OCI-LY1 (cell line): ENCODE measurements at regions not wholly inside any gene's neighbourhood (a gene's known extent, or its start where the extent isn't known, plus 50 kb on each side); places are given as distances from the start of the nearest gene placed in this dataset.

Source experiments
- EZH2 ChIP-seq: fragments of 200-600 bp; sonication (generic), shearing (Covaris generic); IDR thresholded peaks from 2 replicates; pipeline ENCODE4 v1.8.0; 2017; ENCODE audit warnings: borderline replicate concordance, mixed run types, mild to moderate bottlenecking, antibody characterized with exemption, low read length, moderate library complexity, mixed read lengths
- TF ChIP-seq, protein P1 (sequence below): fragments of 200-600 bp; sonication (generic), shearing (Covaris generic); IDR thresholded peaks from 2 replicates; pipeline ENCODE4 v1.5.1; 2017; ENCODE audit warnings: mild to moderate bottlenecking, antibody characterized with exemption, low read length, moderate library complexity, mixed read lengths

DNA sequence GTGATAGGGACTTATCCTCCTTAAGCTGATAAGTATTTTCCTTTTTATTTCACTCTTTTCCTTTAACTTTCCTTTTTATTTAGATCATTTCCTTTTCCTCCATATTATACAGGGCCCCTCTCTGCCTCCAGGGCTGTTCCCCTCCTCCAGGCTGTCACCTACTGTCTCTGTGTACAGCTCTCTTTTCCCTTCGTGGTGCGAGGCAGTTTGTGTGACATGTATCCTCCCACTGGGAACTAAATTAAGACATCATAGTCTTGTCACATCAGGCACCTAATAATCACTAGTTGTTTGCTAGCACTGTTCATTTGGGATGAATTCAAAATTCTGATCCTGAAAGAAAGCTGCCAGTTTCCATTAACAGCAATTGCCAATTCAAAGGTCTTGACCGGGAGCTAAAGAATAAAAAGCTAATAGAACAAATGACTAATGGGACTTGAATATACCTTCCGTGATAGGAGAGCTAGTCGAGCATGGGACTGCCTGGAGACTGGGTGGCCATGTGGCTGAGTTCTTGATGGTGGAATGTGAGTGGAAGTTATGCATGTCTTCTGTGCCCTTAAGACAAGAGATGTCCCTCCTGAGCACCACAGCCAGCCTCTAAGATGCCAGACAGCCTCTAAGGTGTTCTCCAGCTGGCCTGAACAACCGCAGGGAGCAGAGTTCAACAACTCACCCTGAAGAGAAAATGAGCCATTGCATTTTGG is 77.7 kb upstream of the LRRC55 start:
- TF ChIP-seq, protein P1, sequence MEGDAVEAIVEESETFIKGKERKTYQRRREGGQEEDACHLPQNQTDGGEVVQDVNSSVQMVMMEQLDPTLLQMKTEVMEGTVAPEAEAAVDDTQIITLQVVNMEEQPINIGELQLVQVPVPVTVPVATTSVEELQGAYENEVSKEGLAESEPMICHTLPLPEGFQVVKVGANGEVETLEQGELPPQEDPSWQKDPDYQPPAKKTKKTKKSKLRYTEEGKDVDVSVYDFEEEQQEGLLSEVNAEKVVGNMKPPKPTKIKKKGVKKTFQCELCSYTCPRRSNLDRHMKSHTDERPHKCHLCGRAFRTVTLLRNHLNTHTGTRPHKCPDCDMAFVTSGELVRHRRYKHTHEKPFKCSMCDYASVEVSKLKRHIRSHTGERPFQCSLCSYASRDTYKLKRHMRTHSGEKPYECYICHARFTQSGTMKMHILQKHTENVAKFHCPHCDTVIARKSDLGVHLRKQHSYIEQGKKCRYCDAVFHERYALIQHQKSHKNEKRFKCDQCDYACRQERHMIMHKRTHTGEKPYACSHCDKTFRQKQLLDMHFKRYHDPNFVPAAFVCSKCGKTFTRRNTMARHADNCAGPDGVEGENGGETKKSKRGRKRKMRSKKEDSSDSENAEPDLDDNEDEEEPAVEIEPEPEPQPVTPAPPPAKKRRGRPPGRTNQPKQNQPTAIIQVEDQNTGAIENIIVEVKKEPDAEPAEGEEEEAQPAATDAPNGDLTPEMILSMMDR, result no peak
- TF ChIP-seq EZH2, result no peak
